Esophagus squamous epithelium (tissue), 4 donors: ENCODE measurements at regions not wholly inside any gene's neighbourhood (a gene's known extent, or its start where the extent isn't known, plus 50 kb on each side); places are given as distances from the start of the nearest gene placed in this dataset.

Experiments used
- CTCF ChIP-seq, 6 experiments: fragments of 450-650 bp in 4 of 6; fragments of 200-600 bp in 2 of 6; sonication (generic) in 2 of 6; IDR thresholded peaks; one replicate each; pipeline ENCODE4 v1.5.1; 2016 to 2019; ENCODE audit warnings: antibody characterized with exemption in 6 of 6, mild to moderate bottlenecking in 4 of 6, moderate library complexity in 4 of 6
- POLR2A ChIP-seq, 4 donors: fragments of 450-650 bp; IDR thresholded peaks; one replicate each; pipeline ENCODE4 v1.6.1; 2017; ENCODE audit warnings: antibody characterized with exemption in 4 of 4, mild to moderate bottlenecking in 4 of 4, moderate library complexity in 3 of 4

DNA sequence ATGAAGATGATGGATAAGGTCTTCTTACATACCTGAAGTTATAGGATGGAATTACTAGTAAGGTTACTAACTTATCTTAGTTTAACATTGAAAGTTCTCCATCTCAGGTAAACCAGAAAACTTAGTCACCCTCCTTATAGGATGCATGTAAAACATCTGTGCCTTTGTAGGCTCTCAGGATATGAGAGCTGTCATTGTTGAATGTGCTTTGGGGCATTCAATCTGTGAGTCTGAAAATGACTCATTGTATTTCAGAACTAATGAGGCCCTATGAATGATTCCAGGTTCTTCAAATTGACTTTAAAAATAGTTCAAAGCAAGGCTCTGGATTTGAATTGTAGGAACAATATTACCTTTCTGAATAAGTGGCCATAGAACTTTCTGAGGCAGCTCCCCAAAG is 237.7 kb upstream of the AZI2 start:
- TF ChIP-seq CTCF (IDR thresholded peaks at IDR 0.05) (no peak), POLR2A (IDR thresholded peaks at IDR 0.05) (no peak)
